Stimulated activated naive CD8-positive, alpha-beta T cell treated with anti-CD3 and anti-CD28 coated beads, Interleukin-15, Interleukin-2, amounts not matched to agents 100 ng/mL and 50 ng/mL, for 24 hours (primary cell): ENCODE measurements at regions not wholly inside any gene's neighbourhood (a gene's known extent, or its start where the extent isn't known, plus 50 kb on each side); places are given as distances from the start of the nearest gene placed in this dataset.

Experiments
- H3K27ac Mint-ChIP-seq: one replicate; pipeline ENCODE4 v1.8.0; 2021; ENCODE audit warnings: mild to moderate bottlenecking, mixed read lengths
- H3K27me3 Mint-ChIP-seq: one replicate; pipeline ENCODE4 v1.8.0; 2021; ENCODE audit warnings: mixed read lengths
- H3K36me3 Mint-ChIP-seq: one replicate; pipeline ENCODE4 v1.8.0; 2021; ENCODE audit warnings: low read depth, mixed read lengths
- H3K4me1 Mint-ChIP-seq: one replicate; pipeline ENCODE4 v1.8.0; 2021; ENCODE audit warnings: low read depth, mixed read lengths
- H3K4me3 Mint-ChIP-seq: one replicate; pipeline ENCODE4 v1.8.0; 2021; ENCODE audit warnings: mild to moderate bottlenecking, mixed read lengths
- H3K9me3 Mint-ChIP-seq: one replicate; pipeline ENCODE4 v1.8.0; 2021; ENCODE audit warnings: mixed read lengths

DNA sequence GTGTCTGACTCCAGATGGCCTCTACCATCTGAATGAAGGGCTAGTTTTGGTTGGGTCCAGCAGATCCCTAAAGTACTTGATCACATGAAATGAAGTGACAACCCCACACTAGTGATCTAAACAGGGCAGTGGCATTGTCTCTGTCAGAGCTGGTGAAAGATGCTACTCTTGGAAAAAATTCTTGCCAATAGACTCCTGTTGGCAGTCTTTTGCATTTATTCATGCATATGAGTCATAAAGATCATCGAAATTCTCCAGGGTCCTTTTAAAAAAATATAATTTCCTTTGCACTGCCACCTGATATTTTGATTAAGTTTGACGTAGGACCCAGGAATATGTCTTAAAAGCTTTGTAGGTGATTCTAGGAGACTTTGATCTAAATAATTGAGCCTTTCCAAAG, 135.1 kb upstream of the ELL2 start:
- Mint-ChIP-seq H3K27me3 (no peaks in the 10 kb centered on the region), H3K36me3 (no peaks in the 10 kb centered on the region), H3K27ac (no peak overlapping the region)

GRCh38 chr5:96094904-96095303, 133.3 kb upstream of the ELL2 start:
- Mint-ChIP-seq H3K27me3 (no peaks in the 10 kb centered on the region), H3K27ac (no peak overlapping the region), H3K4me1 (no peaks in the 10 kb centered on the region), H3K4me3 (no peak overlapping the region), H3K36me3 (no peaks in the 10 kb centered on the region), H3K9me3 (peaks cover 4% of the 10 kb centered on the region)

More for the DNA sequence above, 135.1 kb upstream of the ELL2 start:
- no peaks in the 10 kb centered on the region for H3K4me1 Mint-ChIP-seq
- no peak overlapping the region for H3K4me3 Mint-ChIP-seq
- peaks cover 4% of the 10 kb centered on the region for H3K9me3 Mint-ChIP-seq

DNA sequence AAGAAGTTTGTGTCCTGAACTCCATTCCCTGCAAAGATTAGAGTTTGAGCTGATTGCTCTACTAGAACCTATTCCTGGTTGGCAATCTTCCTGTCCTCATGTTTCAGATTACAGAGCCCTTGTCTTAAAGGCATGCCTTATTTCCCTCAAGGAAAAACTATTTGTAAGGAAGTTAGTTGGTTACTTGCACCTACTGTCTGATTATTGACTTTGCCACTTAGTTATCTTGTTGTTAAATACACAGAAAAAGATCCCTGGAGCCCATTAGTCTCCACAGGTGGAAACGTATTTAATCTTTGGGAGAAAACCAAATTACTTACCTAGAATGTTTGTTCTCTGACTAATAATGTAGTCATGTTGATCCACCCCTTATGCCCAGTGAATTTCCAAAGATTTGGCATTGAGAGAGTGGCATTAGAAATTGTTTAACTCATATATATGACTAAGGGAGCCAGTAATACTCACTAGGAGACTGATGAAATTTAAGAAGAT, 132.3 kb upstream of the ELL2 start:
- H3K4me1 Mint-ChIP-seq: no peaks in the 10 kb centered on the region
- no peak overlapping the region for H3K27ac Mint-ChIP-seq
- no peaks in the 10 kb centered on the region for H3K27me3 Mint-ChIP-seq
- no peak overlapping the region for H3K4me3 Mint-ChIP-seq
- H3K9me3 Mint-ChIP-seq: peaks cover 4% of the 10 kb centered on the region
- no peaks in the 10 kb centered on the region for H3K36me3 Mint-ChIP-seq

DNA sequence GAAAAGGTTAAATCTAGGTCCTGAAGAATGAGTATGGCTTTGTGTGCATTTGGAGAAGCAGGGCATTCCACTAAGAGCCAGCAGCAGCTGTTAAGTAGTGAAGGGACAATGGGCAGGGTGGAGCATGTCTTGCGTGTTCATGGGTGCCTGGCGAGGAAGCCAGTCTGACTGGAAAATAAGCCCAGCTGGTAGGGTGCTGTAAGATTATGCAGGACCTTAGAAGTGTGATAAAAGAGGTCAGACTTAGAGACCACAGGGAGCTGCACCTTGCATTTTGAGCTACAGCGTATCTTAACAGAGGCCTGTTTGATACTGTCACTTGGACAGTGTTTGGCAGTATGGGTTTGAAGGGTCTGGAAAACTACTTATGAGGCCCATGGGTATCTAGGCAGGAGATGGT, 131.7 kb upstream of the ELL2 start:
- Mint-ChIP-seq H3K27me3 (no peaks in the 10 kb centered on the region), H3K4me1 (no peaks in the 10 kb centered on the region), H3K27ac (no peak overlapping the region), H3K36me3 (no peaks in the 10 kb centered on the region), H3K4me3 (no peak overlapping the region), H3K9me3 (peaks cover 3% of the 10 kb centered on the region)

DNA sequence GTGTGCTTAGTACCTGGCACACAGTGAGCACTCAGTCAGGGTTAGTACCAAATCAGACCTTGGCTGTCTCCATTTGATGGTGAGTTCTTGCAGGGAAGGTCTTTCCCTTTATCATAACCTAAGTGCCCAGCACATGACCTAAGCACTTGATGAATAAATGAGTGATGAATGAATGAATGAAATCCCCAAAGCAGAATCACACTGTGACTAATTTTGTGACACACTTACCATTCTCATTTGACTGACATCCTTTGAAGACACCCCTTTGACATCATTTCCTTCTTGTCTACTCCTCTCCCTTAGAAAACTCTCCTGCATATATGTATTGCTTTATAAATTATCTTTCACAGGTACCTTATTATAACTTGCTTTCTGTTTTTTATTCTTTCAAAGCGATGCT, 130.2 kb upstream of the ELL2 start:
- no peak overlapping the region for H3K27ac Mint-ChIP-seq
- H3K4me1 Mint-ChIP-seq: no peaks in the 10 kb centered on the region
- no peaks in the 10 kb centered on the region for H3K36me3 Mint-ChIP-seq
- H3K9me3 Mint-ChIP-seq: no peaks in the 10 kb centered on the region
- H3K27me3 Mint-ChIP-seq: peaks cover 7% of the 10 kb centered on the region
- H3K4me3 Mint-ChIP-seq: no peak overlapping the region

DNA sequence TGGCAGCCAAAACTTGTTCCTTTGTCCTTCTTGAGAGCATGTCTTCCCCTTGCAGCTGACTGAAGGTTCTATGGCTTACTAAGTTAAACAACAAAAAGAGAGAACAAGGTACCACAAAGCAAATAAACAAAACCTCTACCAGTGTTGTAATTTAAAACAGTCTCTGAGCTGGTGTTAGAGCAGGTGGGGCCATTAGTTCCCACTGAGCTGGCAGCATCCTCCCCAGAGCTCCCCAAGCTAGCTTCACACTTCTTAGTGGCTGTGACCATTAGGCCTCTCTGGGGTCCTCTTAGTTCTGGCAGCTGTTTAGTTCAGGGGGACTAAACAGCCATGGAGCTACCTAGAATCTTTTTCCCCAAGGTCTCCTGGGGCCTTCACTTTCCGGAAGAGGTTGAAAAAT, 128.6 kb upstream of the ELL2 start:
- Mint-ChIP-seq H3K4me1 (no peaks in the 10 kb centered on the region), H3K4me3 (no peak overlapping the region), H3K36me3 (no peaks in the 10 kb centered on the region), H3K27ac (no peak overlapping the region), H3K9me3 (no peaks in the 10 kb centered on the region), H3K27me3 (peaks cover 8% of the 10 kb centered on the region)

GRCh38 chr5:96088706-96089498, 127.3 kb upstream of the ELL2 start:
- Mint-ChIP-seq H3K4me3 (no peak overlapping the region), H3K27ac (no peak overlapping the region), H3K27me3 (peaks cover 13% of the 10 kb centered on the region), H3K9me3 (no peaks in the 10 kb centered on the region), H3K36me3 (no peaks in the 10 kb centered on the region), H3K4me1 (peaks cover 10% of the 10 kb centered on the region)

DNA sequence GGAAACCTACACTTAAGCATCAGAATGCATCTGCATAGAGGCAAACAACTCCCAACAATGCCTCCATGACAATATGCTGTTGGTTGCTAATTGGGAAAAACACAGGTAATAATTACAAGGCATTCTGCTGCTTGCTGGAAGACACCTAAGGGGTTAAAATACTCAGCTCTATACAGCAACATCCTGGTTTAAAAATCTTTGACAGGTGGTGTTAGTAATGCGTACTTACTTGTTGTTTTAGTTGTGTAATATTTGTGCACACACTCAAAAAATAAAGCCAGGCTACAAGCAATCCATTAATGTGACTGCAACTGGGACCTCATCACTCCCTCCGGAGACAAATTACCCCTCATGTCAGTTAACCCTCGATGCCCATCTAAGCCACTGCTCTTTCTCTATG, 126.3 kb upstream of the ELL2 start:
- no peak overlapping the region for H3K4me3 Mint-ChIP-seq
- H3K9me3 Mint-ChIP-seq: no peaks in the 10 kb centered on the region
- H3K4me1 Mint-ChIP-seq: peaks cover 19% of the 10 kb centered on the region
- no peaks in the 10 kb centered on the region for H3K36me3 Mint-ChIP-seq
- peaks cover 13% of the 10 kb centered on the region for H3K27me3 Mint-ChIP-seq
- H3K27ac Mint-ChIP-seq: no peak overlapping the region

- Mint-ChIP-seq H3K4me3 (no peak overlapping the region), H3K4me1 (peaks cover 38% of the 10 kb centered on the region), H3K27me3 (peaks cover 13% of the 10 kb centered on the region), H3K36me3 (no peaks in the 10 kb centered on the region), H3K27ac (no peak overlapping the region), H3K9me3 (no peaks in the 10 kb centered on the region)
Observed at GRCh38 chr5:96084874-96085506, 123.3 kb upstream of the ELL2 start.

DNA sequence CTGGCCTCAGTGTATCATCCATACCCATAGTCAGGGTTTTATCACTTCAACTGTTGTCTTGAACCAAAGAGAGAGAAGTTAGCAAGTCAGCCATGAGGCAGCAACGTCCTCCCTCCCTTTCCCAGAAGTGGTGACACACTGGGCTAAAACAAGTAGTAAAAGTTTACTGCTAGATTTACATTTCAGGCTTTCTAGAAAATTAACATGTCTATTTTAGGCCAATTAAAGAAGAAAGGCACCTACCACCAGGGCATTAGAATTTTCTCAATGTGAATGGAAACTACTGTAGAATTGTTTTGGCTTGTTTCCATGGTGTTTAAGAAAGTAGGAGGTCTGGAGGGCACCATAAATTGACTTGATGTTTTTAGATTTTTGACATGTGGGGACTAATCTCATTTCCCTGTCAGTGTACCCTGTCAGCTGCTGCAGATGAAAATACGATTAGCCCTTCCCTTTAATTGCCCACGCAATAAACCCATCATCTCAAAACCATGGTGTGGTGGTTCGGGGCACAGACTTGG, 121.8 kb upstream of the ELL2 start:
- H3K36me3 Mint-ChIP-seq: no peaks in the 10 kb centered on the region
- H3K9me3 Mint-ChIP-seq: no peaks in the 10 kb centered on the region
- no peak overlapping the region for H3K4me3 Mint-ChIP-seq
- H3K27me3 Mint-ChIP-seq: peaks cover 13% of the 10 kb centered on the region
- H3K27ac Mint-ChIP-seq: peak overlapping the region; percentile 85
- peaks cover 51% of the 10 kb centered on the region for H3K4me1 Mint-ChIP-seq

DNA sequence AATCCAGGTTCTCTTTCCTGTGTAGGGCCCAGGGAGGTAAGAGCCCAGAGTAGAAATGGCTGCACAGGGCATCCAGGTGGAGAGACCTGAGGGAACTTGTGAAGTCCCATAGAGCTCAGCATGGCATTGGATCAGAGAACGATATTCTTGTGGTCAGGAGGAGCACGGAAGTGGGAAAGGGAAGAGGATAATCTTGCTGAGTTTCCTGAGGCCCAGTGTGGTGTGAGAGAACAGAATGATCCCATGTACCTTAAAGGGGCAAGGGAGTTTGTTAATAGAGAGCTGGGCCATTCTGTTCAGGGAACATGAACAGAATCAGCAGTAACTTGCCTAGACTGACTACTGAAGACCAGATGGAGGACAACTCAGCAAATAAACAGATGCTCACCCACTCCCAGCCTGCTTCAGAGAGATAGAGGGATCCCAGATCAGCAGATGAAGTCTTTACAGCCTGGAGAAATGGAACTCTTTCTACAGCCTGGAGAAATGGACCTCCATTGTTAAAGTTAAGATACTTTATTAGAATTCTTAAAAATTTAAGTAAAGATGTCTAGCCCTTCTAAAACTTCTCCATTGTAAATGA, 119.7 kb upstream of the ELL2 start:
- peaks cover 63% of the 10 kb centered on the region for H3K4me1 Mint-ChIP-seq

DNA sequence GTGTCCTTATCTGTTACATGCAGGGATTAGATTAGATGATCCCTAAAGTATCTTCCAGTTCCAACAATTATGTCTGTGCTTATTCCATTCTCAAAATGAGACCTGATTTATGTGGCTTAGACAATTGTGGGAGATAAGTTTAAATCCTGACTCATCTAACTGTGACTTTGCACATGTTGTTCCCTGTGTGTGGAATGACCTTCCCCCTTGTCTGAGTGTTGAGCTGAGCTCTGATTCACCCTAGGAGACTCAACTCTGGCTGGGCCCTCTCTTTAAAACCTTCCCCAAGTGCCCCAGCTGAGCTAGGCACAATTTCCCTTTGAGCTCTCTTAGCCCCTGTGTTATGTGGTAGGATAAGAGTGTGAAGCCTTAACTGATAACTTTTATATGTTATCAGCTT, 118.9 kb upstream of the ELL2 start:
- Mint-ChIP-seq H3K4me1 (peaks cover 68% of the 10 kb centered on the region), H3K4me3 (no peak overlapping the region), H3K36me3 (no peaks in the 10 kb centered on the region), H3K9me3 (no peaks in the 10 kb centered on the region), H3K27ac (peak overlapping the region; percentile 70), H3K27me3 (peaks cover 10% of the 10 kb centered on the region)

More for the DNA sequence above, 119.7 kb upstream of the ELL2 start:
- peak overlapping the region; percentile 70 for H3K27ac Mint-ChIP-seq
- no peak overlapping the region for H3K4me3 Mint-ChIP-seq
- H3K9me3 Mint-ChIP-seq: no peaks in the 10 kb centered on the region
- H3K36me3 Mint-ChIP-seq: no peaks in the 10 kb centered on the region
- H3K27me3 Mint-ChIP-seq: peaks cover 4% of the 10 kb centered on the region

GRCh38 chr5:96079962-96080361, 118.3 kb upstream of the ELL2 start:
- Mint-ChIP-seq H3K27me3 (peaks cover 10% of the 10 kb centered on the region), H3K27ac (no peak overlapping the region)

DNA sequence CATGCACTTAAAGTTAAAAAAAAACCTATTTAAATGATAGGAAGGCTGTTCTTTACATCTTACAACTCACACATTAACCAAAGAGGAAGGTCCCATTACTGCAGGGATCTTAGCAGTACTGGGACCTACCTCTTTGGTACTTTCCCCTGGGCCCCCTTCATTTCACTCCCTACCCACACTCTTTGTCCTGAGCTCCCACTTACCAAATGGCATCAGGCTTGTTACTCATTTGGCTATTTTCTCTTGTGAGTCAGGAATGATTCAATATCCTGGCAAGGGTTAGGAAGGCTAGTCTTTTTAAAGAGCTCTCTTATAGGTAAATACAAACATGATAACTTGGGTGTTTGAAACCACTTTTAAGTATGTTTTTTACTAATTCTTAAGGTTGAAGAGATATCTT, 117.4 kb upstream of the ELL2 start:
- Mint-ChIP-seq H3K27ac (peak overlapping the region; percentile 96), H3K9me3 (no peaks in the 10 kb centered on the region), H3K4me3 (no peak overlapping the region), H3K4me1 (peaks cover 68% of the 10 kb centered on the region), H3K36me3 (no peaks in the 10 kb centered on the region), H3K27me3 (peaks cover 5% of the 10 kb centered on the region)

More at GRCh38 chr5:96079962-96080361, 118.3 kb upstream of the ELL2 start:
- no peak overlapping the region for H3K4me3 Mint-ChIP-seq
- H3K4me1 Mint-ChIP-seq: peaks cover 70% of the 10 kb centered on the region
- H3K36me3 Mint-ChIP-seq: no peaks in the 10 kb centered on the region
- H3K9me3 Mint-ChIP-seq: no peaks in the 10 kb centered on the region

DNA sequence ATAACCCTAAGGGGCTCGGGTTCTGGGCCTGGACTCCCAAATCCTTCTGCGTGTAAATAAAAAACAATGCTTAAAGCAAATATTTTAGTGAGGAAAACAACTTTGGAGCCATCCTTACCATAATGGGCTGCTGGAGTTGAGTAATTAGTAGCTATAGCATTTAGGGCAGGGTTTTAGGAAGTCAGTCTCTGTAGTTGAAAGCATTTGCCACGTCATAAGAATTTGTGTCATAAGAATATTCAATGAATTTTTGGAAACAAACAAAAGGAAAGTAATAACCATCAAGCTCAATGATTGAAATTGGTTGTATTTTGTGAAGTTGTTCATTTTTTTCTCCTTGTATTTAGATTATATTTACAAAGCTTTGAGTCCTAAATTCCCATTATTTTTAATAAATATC, 114.8 kb upstream of the ELL2 start:
- Mint-ChIP-seq H3K36me3 (no peaks in the 10 kb centered on the region), H3K9me3 (no peaks in the 10 kb centered on the region), H3K4me1 (peaks cover 59% of the 10 kb centered on the region), H3K27ac (no peak overlapping the region), H3K27me3 (peaks cover 5% of the 10 kb centered on the region), H3K4me3 (no peak overlapping the region)
